GM18867 (cell line): ENCODE measurements at regions not wholly inside any gene's neighbourhood (a gene's known extent, or its start where the extent isn't known, plus 50 kb on each side); places are given as distances from the start of the nearest gene placed in this dataset.

Source experiments
- ATAC-seq: cut with Tn5 transposase; IDR thresholded peaks from one replicate; pipeline ENCODE4 v1.9.1; 2021; ENCODE audit warnings: mild to moderate bottlenecking, moderate library complexity; ENCODE audit not compliant: unreplicated experiment

- no peak for ATAC-seq
These were observed 120.3 kb upstream of the RALGAPA2 start for GRCh38 chr20:20832715-20833114.

- ATAC-seq, result no peak
These were observed 119.3 kb upstream of the RALGAPA2 start for GRCh38 chr20:20831794-20832193.

GRCh38 chr20:20829681-20830080 lies 117.2 kb upstream of the RALGAPA2 start:
- no peak for ATAC-seq

GRCh38 chr20:20827992-20828597 lies 115.7 kb upstream of the RALGAPA2 start:
- no peak for ATAC-seq

- ATAC-seq, result peak; percentile 61
These were observed 112.6 kb upstream of the RALGAPA2 start for GRCh38 chr20:20824924-20825584.

GRCh38 chr20:20823476-20823881 lies 111.0 kb upstream of the RALGAPA2 start:
- no peak for ATAC-seq

GRCh38 chr20:20821484-20822260 lies 109.2 kb upstream of the RALGAPA2 start:
- ATAC-seq, result no peak

- ATAC-seq, result no peak
These were observed 108.5 kb upstream of the RALGAPA2 start for GRCh38 chr20:20820785-20821483.

- no peak for ATAC-seq
These were observed 107.7 kb upstream of the RALGAPA2 start for GRCh38 chr20:20820104-20820503.

- no peak for ATAC-seq
These were observed 104.7 kb upstream of the RALGAPA2 start for GRCh38 chr20:20816969-20817755.

GRCh38 chr20:20815711-20816455 lies 103.4 kb upstream of the RALGAPA2 start:
- ATAC-seq, result no peak

- no peak for ATAC-seq
These were observed 102.2 kb upstream of the RALGAPA2 start for GRCh38 chr20:20814685-20815084.

- ATAC-seq, result no peak
These were observed 99.7 kb upstream of the RALGAPA2 start for GRCh38 chr20:20812136-20812535.

- ATAC-seq, result no peak
These were observed 95.6 kb upstream of the RALGAPA2 start for GRCh38 chr20:20808016-20808415.

- ATAC-seq, result no peak
These were observed 94.0 kb upstream of the RALGAPA2 start for GRCh38 chr20:20806121-20807095.

GRCh38 chr20:20803011-20803410 lies 90.6 kb upstream of the RALGAPA2 start:
- ATAC-seq, result no peak

GRCh38 chr20:20802328-20802727 lies 89.9 kb upstream of the RALGAPA2 start:
- no peak for ATAC-seq

- no peak for ATAC-seq
These were observed 87.4 kb upstream of the RALGAPA2 start for GRCh38 chr20:20799716-20800312.
